PFSK-1 (cell line): ENCODE measurements at regions not wholly inside any gene's neighbourhood (a gene's known extent, or its start where the extent isn't known, plus 50 kb on each side); places are given as distances from the start of the nearest gene placed in this dataset.

ENCODE experiments used
- FOXP2 ChIP-seq: optimal IDR thresholded peaks from 2 replicates; pipeline ENCODE3; 2011; ENCODE audit warnings: borderline replicate concordance, control low read depth, inconsistent platforms; ENCODE audit not compliant: insufficient read depth; ENCODE audit errors: extremely low read length, extremely low read depth
- POLR2AphosphoS5 ChIP-seq: IDR thresholded peaks from 2 replicates; pipeline ENCODE4 v1.6.1; 2012; ENCODE audit warnings: low read depth, mild to moderate bottlenecking, control low read depth, low read length, moderate library complexity
- REST ChIP-seq, 2 experiments: IDR thresholded peaks; 2 replicates each; pipeline versions ENCODE4 v1.6.1 to v1.8.0; 2011 to 2012; ENCODE audit warnings: low read depth in 2 of 2, low read length in 2 of 2, control low read depth in 1 of 2, inconsistent platforms in 1 of 2, mild to moderate bottlenecking in 1 of 2, moderate library complexity in 1 of 2; ENCODE audit not compliant: insufficient read depth in 1 of 2
- SIN3A ChIP-seq: IDR thresholded peaks from 2 replicates; pipeline ENCODE4 v1.6.1; 2012; ENCODE audit warnings: mild to moderate bottlenecking, low read length, moderate library complexity, borderline replicate concordance; ENCODE audit not compliant: insufficient read depth
- TAF1 ChIP-seq: IDR thresholded peaks from 2 replicates; pipeline ENCODE4 v1.6.1; 2012; ENCODE audit warnings: low read length, control low read depth, borderline replicate concordance; ENCODE audit not compliant: insufficient read depth

- TF ChIP-seq SIN3A: no peak
- TF ChIP-seq FOXP2: no peak
- TF ChIP-seq REST (IDR thresholded peaks at IDR 0.05; ENCODE audit: insufficient read depth in 1 of 2, low read depth in 2 of 2, low read length in 2 of 2): no peak
- no peak for TF ChIP-seq TAF1
- no peak for TF ChIP-seq POLR2AphosphoS5
These were observed 87.0 kb upstream of the SCOC start for GRCh38 chr4:140286456-140286855.

DNA sequence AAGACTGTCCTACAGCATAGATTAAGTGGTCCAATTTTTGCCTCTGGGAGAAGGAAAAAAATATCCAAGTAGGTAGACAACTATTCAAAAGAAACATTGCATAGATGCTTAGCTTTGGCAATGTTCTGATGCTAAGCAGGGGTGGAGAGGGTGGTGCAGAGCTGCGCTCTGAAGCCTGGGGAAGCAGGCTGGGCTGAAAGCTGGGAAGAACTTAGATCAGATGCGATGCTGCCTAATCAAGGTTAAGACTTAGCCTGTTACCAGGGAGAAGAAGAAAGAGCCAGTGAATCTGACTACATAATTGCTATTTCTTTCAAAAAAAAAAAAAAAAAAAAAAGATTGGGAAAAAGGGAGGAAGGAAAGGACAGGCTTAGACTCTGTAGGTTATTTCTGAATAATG, 89.0 kb upstream of the SCOC start:
- TF ChIP-seq FOXP2: no peak
- TF ChIP-seq REST (IDR thresholded peaks at IDR 0.05; ENCODE audit: insufficient read depth in 1 of 2, low read depth in 2 of 2, low read length in 2 of 2): no peak
- TF ChIP-seq POLR2AphosphoS5: no peak
- TF ChIP-seq SIN3A: no peak
- no peak for TF ChIP-seq TAF1

DNA sequence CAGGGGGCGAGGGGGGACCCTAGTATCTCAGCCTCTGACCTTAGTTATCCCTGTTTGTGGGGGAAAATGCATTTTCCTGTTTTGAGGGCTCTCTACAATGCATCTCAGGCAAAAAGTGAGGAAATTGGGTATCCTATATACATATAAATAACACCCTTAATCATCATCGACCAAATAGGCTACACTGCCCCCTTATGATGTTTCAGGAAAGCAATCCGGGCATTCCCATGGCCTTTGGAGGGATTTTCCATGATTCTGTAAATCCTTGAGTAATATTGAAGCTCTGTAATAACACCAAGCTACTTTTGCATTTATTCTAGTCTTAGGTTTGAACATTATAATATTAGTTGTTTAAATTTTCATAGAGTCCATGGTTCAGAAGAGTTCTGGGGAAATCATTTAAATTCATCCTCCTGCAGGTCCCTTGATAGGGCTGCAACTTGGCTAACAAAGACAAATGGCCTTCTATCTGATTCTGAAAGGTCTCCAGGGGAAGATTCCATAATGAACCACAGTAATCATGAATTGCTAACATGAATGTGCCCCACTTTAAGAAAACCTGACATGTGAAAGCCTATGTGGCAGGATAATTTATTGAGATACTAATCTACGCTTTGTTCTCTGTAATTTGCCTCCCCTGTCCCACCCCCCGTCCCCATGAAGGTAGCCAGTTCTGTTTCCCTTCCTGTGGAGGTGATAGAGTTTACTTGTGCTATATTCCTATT, 91.5 kb upstream of the SCOC start:
- TF ChIP-seq SIN3A: no peak
- no peak for TF ChIP-seq TAF1
- no peak for TF ChIP-seq POLR2AphosphoS5
- TF ChIP-seq REST (IDR thresholded peaks at IDR 0.05; ENCODE audit: insufficient read depth in 1 of 2, low read depth in 2 of 2, low read length in 2 of 2): no peak
- TF ChIP-seq FOXP2: no peak

GRCh38 chr4:140277576-140277975, 95.9 kb upstream of the SCOC start:
- TF ChIP-seq TAF1: no peak
- no peak for TF ChIP-seq FOXP2
- TF ChIP-seq REST (IDR thresholded peaks at IDR 0.05; ENCODE audit: insufficient read depth in 1 of 2, low read depth in 2 of 2, low read length in 2 of 2): no peak
- TF ChIP-seq POLR2AphosphoS5: no peak
- TF ChIP-seq SIN3A: no peak

DNA sequence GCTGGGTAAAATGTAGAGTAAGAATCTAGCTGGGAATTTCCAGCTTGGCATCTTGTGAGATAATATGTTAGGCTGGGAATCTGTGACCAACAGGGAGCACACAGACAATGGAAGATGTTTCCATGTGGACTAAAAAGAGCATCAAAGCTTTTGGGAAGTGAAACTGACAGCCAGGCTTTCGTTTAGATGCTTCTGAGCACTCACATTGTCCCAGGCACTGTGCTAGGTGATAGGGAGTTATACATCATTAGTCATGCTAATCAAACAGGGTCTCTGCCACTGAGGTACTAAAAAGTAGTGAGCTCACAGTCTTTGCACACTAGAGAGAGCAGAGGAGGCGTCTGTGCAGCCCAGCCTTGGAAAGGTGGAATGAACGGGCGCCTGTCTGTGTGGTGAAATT, 101.9 kb upstream of the SCOC start:
- no peak for TF ChIP-seq POLR2AphosphoS5
- no peak for TF ChIP-seq TAF1
- no peak for TF ChIP-seq REST (IDR thresholded peaks at IDR 0.05; ENCODE audit: insufficient read depth in 1 of 2, low read depth in 2 of 2, low read length in 2 of 2)
- no peak for TF ChIP-seq SIN3A
- TF ChIP-seq FOXP2: no peak
